CD4-positive, alpha-beta T cell treated with Interleukin-12 subunit alpha and Interleukin-12 subunit beta, for 1 hour (primary cell): ENCODE measurements at regions not wholly inside any gene's neighbourhood (a gene's known extent, or its start where the extent isn't known, plus 50 kb on each side); places are given as distances from the start of the nearest gene placed in this dataset.

Experiments
- DNase-seq: peaks from one replicate; pipeline ENCODE4 v3.0.0-alpha.2; 2020

- DNase-seq: no peak
Observed at GRCh38 chr9:82558855-82559630, 503.9 kb downstream of the RASEF start.

- DNase-seq: no peak
Observed at GRCh38 chr9:82560036-82560435, 502.9 kb downstream of the RASEF start.

GRCh38 chr9:82560457-82560904 is 502.5 kb downstream of the RASEF start:
- DNase-seq: no peak

- no peak for DNase-seq
Observed at GRCh38 chr9:82563094-82563493, 499.8 kb downstream of the RASEF start.

GRCh38 chr9:82563841-82564240 is 499.1 kb downstream of the RASEF start:
- no peak for DNase-seq

GRCh38 chr9:82565188-82565969 is 497.6 kb downstream of the RASEF start:
- DNase-seq: no peak

GRCh38 chr9:82567953-82568352 is 495.0 kb downstream of the RASEF start:
- no peak for DNase-seq

GRCh38 chr9:82570226-82570625 is 492.7 kb downstream of the RASEF start:
- no peak for DNase-seq

GRCh38 chr9:82571540-82571939 is 491.4 kb downstream of the RASEF start:
- no peak for DNase-seq

- DNase-seq: no peak
Observed at GRCh38 chr9:82572146-82572545, 490.8 kb downstream of the RASEF start.

GRCh38 chr9:82574911-82575310 is 488.0 kb downstream of the RASEF start:
- no peak for DNase-seq

- DNase-seq: no peak
Observed at GRCh38 chr9:82580921-82581320, 482.0 kb downstream of the RASEF start.

GRCh38 chr9:82581516-82581915 is 481.4 kb downstream of the RASEF start:
- DNase-seq: no peak

- no peak for DNase-seq
Observed at GRCh38 chr9:82581935-82582334, 481.0 kb downstream of the RASEF start.

- DNase-seq: no peak
Observed at GRCh38 chr9:82582693-82583092, 480.2 kb downstream of the RASEF start.

GRCh38 chr9:82583524-82583923 is 479.4 kb downstream of the RASEF start:
- no peak for DNase-seq

GRCh38 chr9:82584349-82584863 is 478.5 kb downstream of the RASEF start:
- no peak for DNase-seq

- DNase-seq: no peak
Observed at GRCh38 chr9:82586918-82587356, 476.0 kb downstream of the RASEF start.

GRCh38 chr9:82588301-82589180 is 474.4 kb downstream of the RASEF start:
- no peak for DNase-seq

GRCh38 chr9:82590845-82591244 is 472.1 kb downstream of the RASEF start:
- no peak for DNase-seq

GRCh38 chr9:82593501-82593900 is 469.4 kb downstream of the RASEF start:
- DNase-seq: no peak

GRCh38 chr9:82597241-82598203 is 465.4 kb downstream of the RASEF start:
- DNase-seq: no peak
